Muscle layer of duodenum (tissue), 2 donors: ENCODE measurements at regions not wholly inside any gene's neighbourhood (a gene's known extent, or its start where the extent isn't known, plus 50 kb on each side); places are given as distances from the start of the nearest gene placed in this dataset.

ENCODE experiments used
- H3K27ac ChIP-seq: one replicate; pipeline ENCODE4 v1.7.0; 2013; ENCODE audit warnings: mild to moderate bottlenecking, low read length
- H3K27me3 ChIP-seq: one replicate; pipeline ENCODE4 v1.7.0; 2013; ENCODE audit warnings: low read depth, mild to moderate bottlenecking, control low read depth, low read length
- H3K36me3 ChIP-seq, 2 donors: one replicate each; pipeline ENCODE4 v1.7.0; 2013; ENCODE audit warnings: low read length in 2 of 2, control low read depth in 1 of 2, mild to moderate bottlenecking in 1 of 2; ENCODE audit not compliant: insufficient read depth in 2 of 2, control insufficient read depth in 1 of 2
- H3K4me1 ChIP-seq, 2 donors: one replicate each; pipeline ENCODE4 v1.7.0; 2013; ENCODE audit warnings: low read length in 2 of 2, mild to moderate bottlenecking in 2 of 2, control low read depth in 1 of 2, moderate library complexity in 1 of 2; ENCODE audit not compliant: insufficient read depth in 2 of 2, control insufficient read depth in 1 of 2
- H3K4me3 ChIP-seq, 2 donors: one replicate each; pipeline ENCODE4 v1.7.0; 2013; ENCODE audit warnings: low read length in 2 of 2, low read depth in 1 of 2, mild to moderate bottlenecking in 1 of 2
- H3K9me3 ChIP-seq, 2 donors: one replicate each; pipeline ENCODE4 v1.7.0; 2013; ENCODE audit warnings: low read length in 2 of 2, control low read depth in 1 of 2, mild to moderate bottlenecking in 1 of 2; ENCODE audit not compliant: control insufficient read depth in 1 of 2
- donor health status: healthy.

DNA sequence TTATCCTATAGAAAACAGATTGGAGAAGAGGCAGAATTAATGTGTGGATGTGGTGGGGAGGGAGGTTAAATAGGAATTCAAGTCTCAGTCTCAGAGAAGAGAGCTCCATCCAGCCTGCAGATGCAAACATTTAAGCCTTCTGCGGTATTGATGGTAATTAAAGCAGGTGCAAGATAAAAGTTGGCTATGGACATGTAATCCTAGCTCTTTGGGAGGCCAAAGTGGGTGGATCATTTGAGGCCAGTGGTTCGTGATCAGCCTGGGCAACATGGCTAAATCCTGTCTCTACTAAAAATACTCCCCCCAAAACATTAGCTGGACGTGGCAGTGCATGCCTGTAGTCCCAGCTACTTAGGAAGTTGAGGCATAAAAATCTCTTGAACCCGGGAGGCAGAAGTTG lies 332.7 kb downstream of the PABPC4L start:
- H3K27ac ChIP-seq, result no peak overlapping the region
- H3K27me3 ChIP-seq, result no peaks in the 10 kb centered on the region
- no peak overlapping the region for H3K4me3 ChIP-seq
- H3K36me3 ChIP-seq, result no peaks in the 10 kb centered on the region
- no peaks in the 10 kb centered on the region for H3K4me1 ChIP-seq
- H3K9me3 ChIP-seq, result no peaks in the 10 kb centered on the region

DNA sequence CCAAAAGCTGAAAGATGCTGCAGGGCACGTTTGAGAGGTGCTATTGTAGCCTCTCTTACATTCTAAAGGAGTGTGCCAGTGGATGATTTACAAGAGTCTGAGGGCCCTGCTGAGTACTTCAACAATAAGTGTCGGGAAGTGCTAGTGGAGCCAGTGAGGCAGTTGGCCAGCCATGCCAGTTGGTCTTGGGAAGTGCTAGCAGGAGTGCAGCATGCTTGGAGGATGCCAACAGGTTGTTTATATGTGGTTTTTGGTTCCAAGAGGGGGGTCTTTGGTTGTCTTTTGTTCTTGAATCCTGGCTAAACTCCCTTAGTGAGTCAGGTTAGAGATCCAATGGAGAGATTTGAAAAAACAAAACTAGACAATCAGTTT lies 335.3 kb downstream of the PABPC4L start:
- no peaks in the 10 kb centered on the region for H3K36me3 ChIP-seq
- no peak overlapping the region for H3K4me3 ChIP-seq
- H3K4me1 ChIP-seq, result no peaks in the 10 kb centered on the region
- H3K27ac ChIP-seq, result no peak overlapping the region
- no peaks in the 10 kb centered on the region for H3K9me3 ChIP-seq
- no peaks in the 10 kb centered on the region for H3K27me3 ChIP-seq

DNA sequence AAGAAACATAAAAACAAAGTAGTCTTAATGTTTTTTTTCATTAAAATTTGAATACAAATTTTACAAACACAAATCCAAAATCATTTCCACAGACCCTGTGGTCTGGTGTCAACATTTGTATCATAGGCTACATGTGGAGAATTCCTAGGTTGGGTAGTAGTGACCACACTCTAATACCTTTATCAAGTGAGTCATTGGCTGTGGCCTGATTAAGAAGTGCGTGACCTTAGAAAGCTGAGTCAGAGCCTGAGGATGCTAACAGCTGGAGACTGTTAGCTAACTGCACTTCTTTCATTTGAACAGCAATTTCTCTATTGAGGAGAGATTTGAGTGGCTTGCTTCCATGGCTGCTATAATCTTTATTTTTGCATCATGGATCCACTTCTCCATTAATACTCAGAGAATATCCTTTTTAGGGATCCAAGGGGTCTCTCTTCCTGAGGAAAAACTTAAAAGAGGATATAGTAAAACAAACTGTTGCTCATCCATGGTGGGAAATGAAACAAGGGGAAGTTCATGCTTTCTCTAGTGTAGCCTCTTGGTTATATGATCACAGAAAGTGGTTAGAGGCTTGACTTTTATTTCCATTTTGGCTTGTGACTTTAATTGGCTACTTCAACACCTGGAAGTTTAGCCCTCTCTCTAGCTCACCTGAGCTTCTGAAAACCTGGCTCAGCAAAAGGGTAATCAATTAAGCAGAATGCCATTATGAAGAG lies 335.8 kb downstream of the PABPC4L start:
- no peaks in the 10 kb centered on the region for H3K27me3 ChIP-seq
- H3K4me3 ChIP-seq, result no peak overlapping the region
- H3K9me3 ChIP-seq, result no peaks in the 10 kb centered on the region
- no peaks in the 10 kb centered on the region for H3K36me3 ChIP-seq
- H3K4me1 ChIP-seq, result no peaks in the 10 kb centered on the region
- H3K27ac ChIP-seq, result no peak overlapping the region

DNA sequence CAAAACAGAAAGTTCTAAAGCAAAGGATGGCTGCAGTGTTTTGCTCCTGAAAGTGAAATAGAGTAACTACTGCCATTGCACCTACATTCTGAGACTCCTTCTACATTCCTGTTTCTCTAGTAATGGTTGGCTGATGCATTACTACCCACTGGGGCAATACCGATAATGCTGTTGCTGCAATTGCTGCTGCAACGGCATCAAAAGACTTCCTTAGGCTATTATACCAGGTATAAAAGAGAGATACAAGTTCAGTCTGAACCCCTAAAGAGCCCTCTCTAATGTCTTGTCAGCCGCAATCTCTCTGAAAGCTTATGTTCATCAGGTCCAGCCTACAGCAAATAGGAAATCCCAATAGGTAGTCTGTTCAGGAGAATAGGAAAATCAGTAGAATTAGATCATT lies 338.4 kb downstream of the PABPC4L start:
- Histone ChIP-seq H3K9me3 (no peaks in the 10 kb centered on the region), H3K27me3 (no peaks in the 10 kb centered on the region), H3K4me1 (no peaks in the 10 kb centered on the region), H3K27ac (no peak overlapping the region), H3K4me3 (no peak overlapping the region), H3K36me3 (no peaks in the 10 kb centered on the region)

DNA sequence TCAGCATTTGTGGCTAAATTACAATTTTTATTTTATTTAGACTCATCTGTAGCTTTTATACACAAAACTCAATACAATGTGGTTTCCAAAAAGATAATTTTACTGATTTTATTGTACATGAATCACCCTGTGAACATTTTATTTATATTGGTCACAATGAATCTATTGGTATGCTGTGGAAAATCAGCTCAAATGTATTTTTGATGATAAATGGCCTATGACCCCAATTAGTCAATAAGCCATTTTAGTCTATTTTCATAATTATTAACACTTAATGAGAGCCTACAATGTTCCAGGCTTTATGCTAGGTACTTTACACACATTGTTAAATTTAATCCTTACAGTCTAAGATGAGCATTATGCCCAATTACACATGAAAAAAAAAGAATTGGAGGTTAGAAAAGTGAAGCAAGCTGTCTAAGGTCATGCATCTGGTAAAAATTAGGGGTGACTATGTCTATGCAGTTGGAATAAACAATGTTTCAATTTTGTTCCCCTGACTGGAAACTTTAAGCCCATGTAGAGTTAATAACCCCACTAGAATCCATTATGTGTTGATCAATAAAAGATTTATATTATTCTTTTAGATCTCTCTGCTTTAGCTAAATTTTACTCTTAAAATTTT lies 344.7 kb downstream of the PABPC4L start:
- Histone ChIP-seq H3K4me3 (no peak overlapping the region), H3K27ac (no peak overlapping the region), H3K4me1 (no peaks in the 10 kb centered on the region), H3K36me3 (no peaks in the 10 kb centered on the region), H3K9me3 (no peaks in the 10 kb centered on the region), H3K27me3 (no peaks in the 10 kb centered on the region)

DNA sequence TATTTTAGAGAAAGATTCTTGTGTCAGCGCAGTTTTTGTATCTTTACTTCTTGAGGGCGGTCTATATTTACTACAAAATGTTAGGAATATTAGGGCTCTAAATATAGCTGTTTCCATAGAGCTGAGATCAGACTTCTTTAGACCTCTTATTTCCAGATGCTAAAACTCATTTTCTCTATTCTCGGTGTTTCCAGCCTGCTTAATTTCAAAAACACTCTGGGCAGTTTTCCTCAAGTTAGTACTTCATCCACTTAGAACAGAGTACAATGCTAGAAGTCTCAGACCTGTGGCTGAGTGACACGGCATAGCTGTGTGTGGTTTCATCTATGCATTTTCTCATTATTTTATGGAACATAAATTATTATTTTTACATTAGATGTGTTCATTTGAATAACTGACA lies 346.6 kb downstream of the PABPC4L start:
- Histone ChIP-seq H3K27me3 (no peaks in the 10 kb centered on the region), H3K4me1 (no peaks in the 10 kb centered on the region), H3K27ac (no peak overlapping the region), H3K36me3 (no peaks in the 10 kb centered on the region), H3K4me3 (no peak overlapping the region), H3K9me3 (no peaks in the 10 kb centered on the region)

DNA sequence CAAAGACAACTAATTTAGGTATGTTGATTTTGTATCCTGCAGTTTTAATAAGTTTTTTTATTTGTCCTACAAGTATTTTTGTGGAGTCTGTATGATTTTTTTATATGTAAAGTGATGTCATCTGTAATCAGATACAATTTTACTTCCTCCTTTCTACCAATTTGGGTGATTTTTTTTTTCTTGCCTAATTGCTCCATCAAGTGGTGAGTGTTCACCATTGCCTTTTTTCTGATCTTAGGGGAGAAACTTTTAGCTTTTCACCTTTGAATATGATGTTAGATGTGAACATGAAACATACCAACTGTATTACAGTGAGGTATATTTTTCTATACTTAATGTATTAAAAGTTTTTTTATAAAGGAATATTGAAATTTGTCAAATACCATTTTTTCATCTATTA lies 362.3 kb downstream of the PABPC4L start:
- Histone ChIP-seq H3K9me3 (peaks cover 4 to 12% of the 10 kb centered on the region in 2 donors), H3K4me3 (no peak overlapping the region), H3K27me3 (no peaks in the 10 kb centered on the region), H3K27ac (no peak overlapping the region), H3K36me3 (no peaks in the 10 kb centered on the region), H3K4me1 (no peaks in the 10 kb centered on the region)

DNA sequence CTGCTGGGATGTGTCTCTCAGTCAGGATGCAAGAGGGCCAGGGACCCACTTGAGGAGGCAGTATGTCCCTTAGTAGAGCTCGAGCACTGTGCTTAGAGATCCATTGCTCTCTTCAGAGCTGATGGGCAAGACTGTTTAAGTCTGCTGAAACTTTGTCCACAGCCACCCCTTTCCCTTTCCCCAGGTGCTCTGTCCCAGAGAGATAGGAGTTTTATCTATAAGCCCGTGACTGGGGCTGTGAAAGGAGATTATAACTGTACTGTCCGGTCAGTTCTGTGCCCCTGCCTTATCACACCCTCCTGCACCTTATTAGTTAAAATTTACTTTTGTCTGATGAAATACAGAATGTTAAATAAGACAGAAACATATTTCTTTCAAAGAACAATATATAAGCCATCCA lies 378.4 kb downstream of the PABPC4L start:
- Histone ChIP-seq H3K9me3 (peaks cover 0 to 1% of the 10 kb centered on the region in 2 donors), H3K27me3 (no peaks in the 10 kb centered on the region), H3K27ac (no peak overlapping the region), H3K4me1 (no peaks in the 10 kb centered on the region), H3K36me3 (no peaks in the 10 kb centered on the region), H3K4me3 (no peak overlapping the region)

DNA sequence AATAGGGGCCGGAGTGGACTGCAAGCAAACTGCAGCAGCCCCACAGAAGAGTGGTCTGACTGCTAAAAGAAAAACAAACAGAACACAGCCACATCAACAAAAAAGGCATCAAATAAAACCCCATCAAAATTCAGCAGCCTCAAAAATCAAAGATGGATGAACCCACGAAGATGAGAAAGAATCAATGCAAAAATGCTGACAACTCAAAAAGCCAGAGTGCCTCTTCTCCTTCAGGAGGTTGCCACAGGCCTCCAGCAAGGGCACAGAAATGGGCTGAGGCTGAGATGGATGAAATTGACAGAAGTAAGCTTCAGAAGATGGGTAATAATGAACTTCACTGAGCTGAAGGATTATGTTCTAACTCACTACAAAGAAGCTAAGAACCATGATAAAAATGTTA lies 388.6 kb downstream of the PABPC4L start:
- Histone ChIP-seq H3K9me3 (peaks cover 0 to 14% of the 10 kb centered on the region in 2 donors), H3K27ac (no peak overlapping the region), H3K27me3 (no peaks in the 10 kb centered on the region), H3K36me3 (no peaks in the 10 kb centered on the region), H3K4me1 (no peaks in the 10 kb centered on the region), H3K4me3 (no peak overlapping the region)

DNA sequence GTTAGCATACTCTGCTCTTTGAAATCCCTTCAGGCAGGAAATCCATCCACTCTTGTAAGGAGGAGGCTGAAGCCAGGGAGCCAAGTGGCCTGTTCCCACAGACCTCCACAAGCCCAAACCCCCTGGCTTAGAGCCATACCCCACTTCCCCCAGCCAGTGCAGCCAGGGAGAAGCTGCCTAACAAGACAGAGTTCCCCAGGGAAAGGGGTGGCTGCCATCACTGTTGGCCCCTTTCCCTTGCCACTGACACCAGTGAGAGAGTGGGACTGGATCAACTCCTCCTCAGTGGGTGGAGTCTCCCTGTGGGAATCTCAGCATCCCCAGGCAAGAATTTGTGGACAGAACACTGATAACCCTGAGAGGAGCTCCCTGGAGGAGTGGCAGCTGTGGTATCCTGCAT lies 389.4 kb downstream of the PABPC4L start:
- Histone ChIP-seq H3K9me3 (peaks cover 0 to 8% of the 10 kb centered on the region in 2 donors), H3K36me3 (no peaks in the 10 kb centered on the region), H3K27ac (no peak overlapping the region), H3K27me3 (no peaks in the 10 kb centered on the region), H3K4me1 (no peaks in the 10 kb centered on the region), H3K4me3 (no peak overlapping the region)

DNA sequence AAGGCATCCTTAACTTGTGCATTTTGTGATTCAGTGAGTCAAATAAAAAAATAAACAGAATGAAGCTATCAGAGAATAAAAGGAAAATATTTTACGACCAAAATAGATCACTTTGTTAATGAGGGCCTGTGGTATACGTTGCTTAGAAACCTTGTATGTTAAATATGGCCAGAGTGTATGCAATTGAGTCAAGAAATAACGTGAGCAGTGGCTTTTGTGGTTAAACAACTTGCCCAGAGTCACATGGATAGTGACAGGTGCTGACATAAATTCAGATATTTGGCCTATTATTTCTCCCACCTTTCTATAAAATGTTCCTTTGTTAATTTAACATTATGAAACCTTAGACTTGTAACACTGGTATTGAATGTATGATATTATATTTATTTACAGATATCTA lies 393.4 kb downstream of the PABPC4L start:
- no peaks in the 10 kb centered on the region for H3K27me3 ChIP-seq

DNA sequence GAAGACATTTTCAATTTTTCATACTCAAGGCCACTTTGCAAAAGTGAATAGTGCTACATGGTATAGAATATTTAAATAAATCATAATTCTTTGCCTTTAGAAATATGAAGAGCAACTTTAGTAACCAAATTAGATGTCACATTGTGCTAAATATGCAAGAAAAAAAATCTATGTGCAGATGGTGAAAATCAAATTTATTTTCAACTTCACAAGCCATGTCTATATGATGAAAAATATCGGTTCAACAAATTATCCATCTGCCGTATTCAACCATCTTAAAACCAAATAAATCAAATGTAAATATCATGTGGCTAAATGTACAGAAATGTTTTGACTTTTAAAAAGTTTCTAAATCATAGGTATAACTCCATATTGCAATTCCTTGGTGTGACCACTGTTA lies 398.2 kb downstream of the PABPC4L start:
- no peaks in the 10 kb centered on the region for H3K9me3 ChIP-seq
- H3K27ac ChIP-seq, result no peak overlapping the region
- H3K4me3 ChIP-seq, result no peak overlapping the region
- no peaks in the 10 kb centered on the region for H3K36me3 ChIP-seq
- H3K27me3 ChIP-seq, result no peaks in the 10 kb centered on the region
- H3K4me1 ChIP-seq, result no peaks in the 10 kb centered on the region

More for the DNA sequence above, 393.4 kb downstream of the PABPC4L start:
- Histone ChIP-seq H3K9me3 (no peaks in the 10 kb centered on the region), H3K36me3 (no peaks in the 10 kb centered on the region), H3K27ac (no peak overlapping the region), H3K4me3 (no peak overlapping the region), H3K4me1 (no peaks in the 10 kb centered on the region)
